Prostate gland (tissue), 2 donors: ENCODE measurements at regions not wholly inside any gene's neighbourhood (a gene's known extent, or its start where the extent isn't known, plus 50 kb on each side); places are given as distances from the start of the nearest gene placed in this dataset.

ENCODE experiments used
- POLR2A ChIP-seq: fragments of 450-650 bp; IDR thresholded peaks from one replicate; pipeline ENCODE4 v1.6.1; 2016; ENCODE audit warnings: antibody characterized with exemption, mild to moderate bottlenecking
- TF ChIP-seq, protein P1 (sequence below), 4 experiments: fragments of 200-600 bp in 2 of 4; fragments of 450-650 bp in 2 of 4; sonication (generic) in 2 of 4; IDR thresholded peaks; 1 replicate in 3 of 4; 2 replicates in 1 of 4; pipeline ENCODE4 v1.5.1; 2016 to 2019; ENCODE audit warnings: antibody characterized with exemption in 4 of 4, mild to moderate bottlenecking in 2 of 4, moderate library complexity in 2 of 4

DNA sequence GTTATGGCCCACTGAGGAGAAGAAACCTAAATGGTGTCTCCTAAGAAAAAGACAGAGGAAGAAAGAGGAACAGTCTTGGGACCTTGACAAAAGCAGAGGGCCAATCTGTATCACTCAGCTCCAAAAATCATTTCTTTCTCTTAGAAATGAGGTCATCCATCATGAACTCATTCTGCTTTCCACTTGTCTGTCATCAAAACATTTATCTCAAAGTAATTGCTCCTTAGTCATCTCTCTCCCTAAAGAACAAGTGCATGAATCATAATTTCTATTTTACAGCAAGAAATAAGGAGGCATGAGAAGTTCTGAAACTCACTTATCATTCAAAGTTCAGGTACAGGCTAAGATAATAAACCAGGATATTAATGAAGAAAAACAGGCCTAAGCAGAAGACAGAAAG is 375.6 kb downstream of the KCNA4 start:
- TF ChIP-seq, protein P1, sequence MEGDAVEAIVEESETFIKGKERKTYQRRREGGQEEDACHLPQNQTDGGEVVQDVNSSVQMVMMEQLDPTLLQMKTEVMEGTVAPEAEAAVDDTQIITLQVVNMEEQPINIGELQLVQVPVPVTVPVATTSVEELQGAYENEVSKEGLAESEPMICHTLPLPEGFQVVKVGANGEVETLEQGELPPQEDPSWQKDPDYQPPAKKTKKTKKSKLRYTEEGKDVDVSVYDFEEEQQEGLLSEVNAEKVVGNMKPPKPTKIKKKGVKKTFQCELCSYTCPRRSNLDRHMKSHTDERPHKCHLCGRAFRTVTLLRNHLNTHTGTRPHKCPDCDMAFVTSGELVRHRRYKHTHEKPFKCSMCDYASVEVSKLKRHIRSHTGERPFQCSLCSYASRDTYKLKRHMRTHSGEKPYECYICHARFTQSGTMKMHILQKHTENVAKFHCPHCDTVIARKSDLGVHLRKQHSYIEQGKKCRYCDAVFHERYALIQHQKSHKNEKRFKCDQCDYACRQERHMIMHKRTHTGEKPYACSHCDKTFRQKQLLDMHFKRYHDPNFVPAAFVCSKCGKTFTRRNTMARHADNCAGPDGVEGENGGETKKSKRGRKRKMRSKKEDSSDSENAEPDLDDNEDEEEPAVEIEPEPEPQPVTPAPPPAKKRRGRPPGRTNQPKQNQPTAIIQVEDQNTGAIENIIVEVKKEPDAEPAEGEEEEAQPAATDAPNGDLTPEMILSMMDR (IDR thresholded peaks at IDR 0.05): no peak
- TF ChIP-seq POLR2A: no peak
